ENCODE measurements at regions not wholly inside any gene's neighbourhood (a gene's known extent, or its start where the extent isn't known, plus 50 kb on each side); places are given as distances from the start of the nearest gene placed in this dataset.
"Not testable (repeated sequence)": the region's sequence is repeated elsewhere in the genome, so short reads cannot be mapped to it uniquely, and the experiment has no call there.

DNA sequence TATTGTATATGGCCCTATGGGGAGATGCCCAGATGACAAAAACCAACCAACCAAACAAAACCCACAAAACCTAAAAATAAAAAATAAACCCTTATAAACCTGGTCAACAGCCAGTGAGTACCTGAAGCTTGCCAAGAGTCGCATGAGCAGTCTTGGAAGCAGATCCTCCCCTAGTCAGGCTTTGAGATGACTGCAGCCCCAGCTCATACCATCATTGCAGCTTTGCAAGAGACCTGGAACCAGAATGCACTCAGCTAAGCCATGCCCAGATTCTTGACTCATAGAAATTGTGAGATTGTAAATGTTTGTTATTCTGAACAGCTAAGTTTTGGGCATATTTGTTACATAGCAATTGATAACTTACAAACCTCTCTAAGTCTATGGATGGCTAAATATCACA lies 326.8 kb downstream of the HLX start:
- DNase-seq = no peak

DNA sequence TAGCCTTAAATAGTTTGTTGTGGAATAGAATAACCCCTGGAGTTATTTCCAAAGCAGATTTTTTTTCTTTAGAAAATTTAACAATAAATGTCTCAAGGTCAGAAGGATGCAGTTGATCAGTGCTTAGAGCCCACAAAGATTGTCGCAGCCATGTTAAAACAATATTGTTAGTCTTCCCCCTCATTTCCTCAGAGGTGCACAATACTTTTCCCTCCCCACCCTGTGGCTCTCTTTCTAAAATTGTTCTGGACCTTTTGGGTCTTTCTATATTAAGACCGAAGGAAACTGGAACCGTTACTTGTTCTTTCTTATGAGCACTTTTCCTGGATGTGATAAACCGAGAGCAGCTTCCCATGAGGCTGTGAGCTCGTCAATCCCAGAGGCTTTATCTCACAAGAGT lies 333.7 kb downstream of the HLX start:
- no peak for DNase-seq

DNA sequence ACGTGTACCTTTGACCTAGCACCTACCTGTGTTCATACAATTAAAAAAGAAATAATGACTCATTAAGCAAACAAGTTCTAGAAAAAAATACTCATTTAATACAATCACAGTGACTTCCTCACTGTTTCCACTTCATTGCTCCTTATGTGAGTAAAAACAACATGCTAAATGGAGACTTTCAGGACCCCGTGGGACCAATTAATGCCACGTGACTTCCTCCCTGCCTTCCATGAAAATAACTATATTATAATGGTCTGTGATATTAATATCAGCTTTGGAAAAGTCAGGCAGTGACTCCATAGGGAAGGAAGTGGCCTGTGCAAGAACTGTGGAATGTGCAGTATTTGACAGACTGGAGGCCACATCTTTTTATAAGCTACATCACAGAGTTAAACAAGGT lies 337.8 kb downstream of the HLX start:
- no peak for DNase-seq

- DNase-seq = no peak
Observed at GRCh38 chr1:221223281-221223680, 344.0 kb downstream of the HLX start.

DNA sequence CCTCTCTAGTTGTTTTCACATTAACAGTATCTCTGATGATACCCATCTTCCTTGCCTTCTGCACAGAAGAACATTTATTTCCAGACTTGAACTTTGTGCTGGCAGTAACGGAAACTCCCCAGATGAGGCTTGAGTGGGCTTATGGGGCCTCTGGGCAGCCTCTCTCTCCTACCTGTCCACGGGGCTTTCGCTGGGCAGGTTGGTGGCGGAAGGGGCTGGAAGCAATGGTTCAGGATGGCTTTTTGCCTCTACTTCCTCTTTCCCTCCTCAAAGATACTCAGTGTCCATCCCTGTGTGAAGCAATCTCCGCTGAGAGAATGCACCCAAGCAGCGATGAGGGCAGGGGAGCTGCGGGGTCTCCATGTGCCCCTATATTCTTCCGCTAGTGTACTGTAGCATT lies 348.2 kb downstream of the HLX start:
- DNase-seq = no peak

- no peak for DNase-seq
Observed at GRCh38 chr1:221227872-221228337, 348.7 kb downstream of the HLX start.

- no peak for DNase-seq
Observed at GRCh38 chr1:221228594-221228993, 349.4 kb downstream of the HLX start.

DNA sequence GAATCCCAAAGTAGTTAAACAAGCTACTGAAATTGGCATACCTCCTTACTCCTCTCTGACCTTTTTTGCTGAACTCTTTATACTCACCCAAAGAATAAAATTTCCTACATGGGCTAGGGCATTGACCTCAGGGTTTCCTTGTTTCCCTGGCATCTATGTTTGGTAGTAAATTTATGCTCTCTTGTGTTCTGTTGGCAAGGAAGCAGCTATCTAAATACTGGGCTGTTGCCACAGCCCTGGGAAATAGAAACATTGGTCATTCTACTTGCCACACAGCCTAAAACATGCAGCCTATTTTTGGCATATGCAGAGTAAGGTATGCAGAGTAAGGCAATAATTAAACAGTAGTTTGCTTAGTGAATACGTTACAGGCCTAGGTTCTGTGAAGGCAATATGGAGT lies 351.4 kb downstream of the HLX start:
- no peak for DNase-seq

GRCh38 chr1:221234791-221235190 lies 355.5 kb downstream of the HLX start:
- no peak for DNase-seq

DNA sequence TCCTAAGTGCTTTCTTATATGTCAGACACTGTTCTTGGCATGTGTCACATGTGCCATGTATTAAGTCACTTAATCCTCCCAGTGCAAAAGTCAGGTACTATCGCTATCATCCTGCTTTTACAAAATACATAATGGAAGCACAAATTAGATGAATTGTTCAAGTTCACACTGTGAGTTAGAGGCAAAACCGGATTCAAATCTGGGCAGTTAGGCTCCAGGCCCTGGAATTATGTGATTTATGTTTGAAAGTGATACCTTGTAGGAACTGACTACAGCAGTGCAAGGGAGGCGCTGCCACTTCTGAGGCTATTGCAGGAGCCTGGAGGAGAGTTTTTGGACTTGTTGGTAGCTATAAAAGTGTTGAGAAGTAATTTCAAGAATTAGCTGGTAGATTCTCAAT lies 358.3 kb downstream of the HLX start:
- DNase-seq = no peak

- no peak for DNase-seq
Observed at GRCh38 chr1:221239181-221239580, 359.9 kb downstream of the HLX start.

DNA sequence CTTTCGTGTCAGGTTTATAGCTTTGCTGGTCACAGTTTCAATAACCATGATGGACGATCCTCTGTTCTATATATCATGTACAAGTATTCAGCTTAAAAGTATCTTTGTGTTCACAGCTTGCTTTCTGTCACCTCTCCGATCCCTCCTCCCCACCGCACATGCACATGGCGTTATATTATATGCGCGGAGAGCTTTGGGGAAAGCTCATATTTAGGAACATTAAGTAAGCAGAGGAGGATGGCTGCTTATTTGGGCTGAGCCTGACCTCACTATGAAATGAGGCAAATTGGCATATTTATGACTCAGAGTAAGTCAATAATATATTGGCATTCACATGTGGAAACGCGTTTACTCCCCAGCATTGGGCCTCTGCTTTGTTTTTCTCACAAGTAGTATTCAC lies 360.5 kb downstream of the HLX start:
- DNase-seq = no peak

- no peak for DNase-seq
Observed at GRCh38 chr1:221240690-221241089, 361.4 kb downstream of the HLX start.

DNA sequence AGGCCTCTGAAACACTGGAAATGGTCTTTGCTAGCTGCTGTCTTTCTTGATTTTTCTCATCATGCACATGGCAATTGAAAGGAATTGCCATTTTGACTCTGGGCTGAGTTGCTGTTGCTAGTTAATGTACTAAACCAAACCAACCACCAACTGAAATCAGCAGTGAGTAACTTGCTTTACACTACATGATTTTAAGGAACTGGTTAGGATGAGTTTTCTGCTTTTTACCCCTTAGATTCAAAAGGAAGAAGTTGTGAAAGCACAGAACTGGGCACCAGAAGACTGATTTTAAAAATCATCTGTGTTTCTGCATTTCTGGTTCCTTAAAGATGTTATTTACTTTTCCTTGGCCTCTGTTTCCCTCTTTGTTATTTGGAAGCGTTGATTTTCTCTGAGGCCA lies 361.9 kb downstream of the HLX start:
- DNase-seq = no peak

DNA sequence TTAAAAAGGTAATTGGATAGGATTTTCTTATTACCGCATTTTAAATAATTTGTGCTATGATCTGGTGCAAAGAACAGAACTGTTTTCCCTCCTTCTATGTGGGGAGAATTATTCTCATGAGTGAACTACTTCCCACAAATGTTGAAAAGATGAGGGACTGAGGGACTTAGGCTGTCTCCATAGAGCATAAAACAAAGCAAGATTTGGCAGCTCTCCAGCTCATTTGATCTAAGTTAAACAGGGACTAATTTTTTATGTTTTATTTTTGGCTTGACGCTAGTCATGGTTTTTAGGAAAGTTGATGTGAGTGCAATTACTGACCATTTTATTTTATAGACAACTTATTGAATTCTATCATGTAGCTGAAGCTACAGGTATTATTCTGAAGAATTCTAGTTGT lies 362.3 kb downstream of the HLX start:
- no peak for DNase-seq

GRCh38 chr1:221246067-221246466 lies 366.8 kb downstream of the HLX start:
- no peak for DNase-seq

GRCh38 chr1:221246628-221247415 lies 367.6 kb downstream of the HLX start:
- DNase-seq = no peak

GRCh38 chr1:221251580-221251979 lies 372.3 kb downstream of the HLX start:
- no peak for DNase-seq

GRCh38 chr1:221254813-221255212 lies 375.6 kb downstream of the HLX start:
- DNase-seq = no peak

- DNase-seq = no peak
Observed at GRCh38 chr1:221256773-221257172, 377.5 kb downstream of the HLX start.

DNA sequence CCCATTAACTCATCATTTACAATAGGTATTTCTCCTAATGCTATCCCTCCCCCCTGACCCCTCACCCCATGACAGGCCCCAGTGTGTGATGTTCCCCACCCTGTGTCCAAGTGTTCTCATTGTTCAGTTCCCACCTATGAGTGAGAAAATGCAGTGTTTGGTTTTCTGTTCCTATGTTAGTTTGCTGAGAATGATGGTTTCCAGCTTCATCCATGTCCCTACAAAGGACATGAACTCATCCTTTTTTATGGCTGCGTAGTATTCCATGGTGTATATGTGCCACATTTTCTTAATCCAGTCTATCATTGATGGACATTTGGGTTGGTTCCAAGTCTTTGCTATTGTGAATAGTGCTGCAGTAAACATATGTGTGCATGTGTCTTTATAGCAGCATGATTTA lies 378.3 kb downstream of the HLX start:
- DNase-seq = not testable (repeated sequence)

- DNase-seq = not testable (repeated sequence)
Observed at GRCh38 chr1:221262677-221263076, 383.4 kb downstream of the HLX start.

GRCh38 chr1:221263831-221264767 lies 384.9 kb downstream of the HLX start:
- no peak for DNase-seq

- no peak for DNase-seq
Observed at GRCh38 chr1:221264848-221265247, 385.6 kb downstream of the HLX start.
